Heart left ventricle (tissue), 16 donors: ENCODE measurements at regions not wholly inside any gene's neighbourhood (a gene's known extent, or its start where the extent isn't known, plus 50 kb on each side); places are given as distances from the start of the nearest gene placed in this dataset.
"Not testable (repeated sequence)": the region's sequence is repeated elsewhere in the genome, so short reads cannot be mapped to it uniquely, and the experiment has no call there.

Experiments
- ATAC-seq, 4 donors: fragments of 200-7000 bp; cut with Tn5 transposase; one replicate each; pipeline ENCODE4 v1.9.1; 2020 to 2022; ENCODE audit warnings: moderate library complexity in 4 of 4, mild to moderate bottlenecking in 3 of 4, moderate number of reproducible peaks in 1 of 4
- DNase-seq, 5 donors: peaks; one replicate each; pipeline ENCODE4 v3.0.0-alpha.2; 2020
- H3K27ac ChIP-seq, 12 donors: fragments of 200-600 bp; sonication (generic) in 4 of 12; one replicate each; pipeline versions ENCODE4 v1.5.0 to v1.8.0; 2016 to 2022; ENCODE audit warnings: mild to moderate bottlenecking in 2 of 12
- H3K27me3 ChIP-seq, 9 donors: fragments of 200-600 bp; sonication (generic) in 2 of 9; one replicate each; pipeline versions ENCODE4 v1.5.1 to v1.8.0; 2016 to 2022; ENCODE audit warnings: mild to moderate bottlenecking in 3 of 9
- H3K36me3 ChIP-seq, 9 donors: fragments of 200-600 bp; sonication (generic) in 2 of 9; one replicate each; pipeline versions ENCODE4 v1.5.0 to v1.8.0; 2018 to 2022; ENCODE audit warnings: mild to moderate bottlenecking in 2 of 9
- H3K4me1 ChIP-seq, 12 donors: fragments of 200-600 bp; sonication (generic) in 4 of 12; one replicate each; pipeline versions ENCODE4 v1.5.0 to v1.8.0; 2016 to 2022; ENCODE audit warnings: mild to moderate bottlenecking in 3 of 12
- H3K4me3 ChIP-seq, 12 donors: fragments of 200-600 bp; sonication (generic) in 4 of 12; one replicate each; pipeline versions ENCODE4 v1.5.0 to v1.8.0; 2017 to 2022; ENCODE audit warnings: mild to moderate bottlenecking in 9 of 12, moderate library complexity in 4 of 12
- H3K9me3 ChIP-seq, 12 donors: fragments of 200-600 bp; sonication (generic) in 4 of 12; one replicate each; pipeline versions ENCODE4 v1.5.0 to v1.8.0; 2016 to 2022; ENCODE audit warnings: mild to moderate bottlenecking in 1 of 12
- CTCF ChIP-seq, 12 donors: fragments of 200-600 bp; sonication (generic) in 4 of 12; IDR thresholded peaks; one replicate each; pipeline versions ENCODE4 v1.5.0 to v1.8.0; 2018 to 2022; ENCODE audit warnings: antibody characterized with exemption in 12 of 12, mild to moderate bottlenecking in 5 of 12
- POLR2A ChIP-seq, 2 donors: fragments of 450-650 bp; IDR thresholded peaks; one replicate each; pipeline ENCODE4 v1.6.1; 2017; ENCODE audit warnings: antibody characterized with exemption in 2 of 2, mild to moderate bottlenecking in 2 of 2, moderate library complexity in 2 of 2
- WGBS, 4 donors: extraction: QIAGEN DNeasy Blood & Tissue Kit in 2 of 4; methylation state at CpG; one replicate each; pipeline versions ENCODE4 v1.1.5 to v1.1.7; 2013 to 2018; 5-methylcytosine and 5-hydroxymethylcytosine counted together
- intact Hi-C, 10 donors: fragments of 100-400 bp; cut with DNase I; formaldehyde crosslinking; loops; one replicate each; pipeline versions ENCODE4 v1.11.1 to v1.14.2; 2022
- donor health status: ischemic (EF 13 %, LVEDD 7.1; RV severe dilation, severe dysfunction).
- donor health status: healthy with polysubstance abuse.
- donor health status: DM: no; HTN: yes; CAD: no.
- donor health status: DM: no; HTN: no; CAD: no.
- donor health status: ischemic (EF 25% LVEDD 6.9; RV normal size, moderate dysfunction).
- donor health status: ischemic (EF 25% LVEDD 5.7; RV mildly dilated, moderate dysfunction).
- donor health status: healthy.
- donor health status: DM: yes; HTN: yes; CAD: no.
- donor health status: ischemic (EF 35%, LVEDD 5.7; RV mildly dilated, moderate dysfunction).
- donor health status: nonischemic (EF 11% LVEDD 7.7; RV severe dilation, severe dysfunction).
- donor health status: DM: yes; HTN: yes; CAD: no.
- donor health status: PGD.
- donor health status: ischemic (EF 29% LVEDD 5.4; RV normal size, mild dysfunction).
- donor health status: nonischemic (EF 23%, LVEDD 6.1; RV moderate dilation, normal function).

GRCh38 chr5:163352531-163352930 is 84.9 kb upstream of the CCNG1 start:
- ATAC-seq (no peak), DNase-seq (no peak)
- Histone ChIP-seq H3K4me3 (no peak overlapping the region), H3K9me3 (no peaks in the 10 kb centered on the region), H3K27me3 (no peaks in the 10 kb centered on the region), H3K4me1 (peaks cover 0 to 15% (median 0%) of the 10 kb centered on the region in 12 donors), H3K27ac (no peak overlapping the region), H3K36me3 (no peaks in the 10 kb centered on the region)
- WGBS, 4 donors = 37 to 44% (median 42%) methylated on average over 1 of the region's 1 CpG
- intact Hi-C loops = no loop called here
- TF ChIP-seq POLR2A (IDR thresholded peaks at IDR 0.05) (no peak), CTCF (IDR thresholded peaks at IDR 0.05) (no peak)

- 88 to 95% (median 94%) methylated on average over 6 to 21 of the region's 21 CpGs for WGBS, 4 donors
- DNase-seq, H3K27ac ChIP-seq, ATAC-seq, H3K9me3 ChIP-seq, H3K4me3 ChIP-seq, H3K4me1 ChIP-seq, H3K27me3 ChIP-seq, intact Hi-C loops, H3K36me3 ChIP-seq: not testable (repeated sequence)
Observed at GRCh38 chr5:163355811-163356210, 81.6 kb upstream of the CCNG1 start.

- no peak overlapping the region for H3K4me3 ChIP-seq
- ATAC-seq (no peak), DNase-seq (no peak)
- H3K27ac ChIP-seq = no peak overlapping the region
- TF ChIP-seq CTCF (IDR thresholded peaks at IDR 0.05) (no peak), POLR2A (IDR thresholded peaks at IDR 0.05) (no peak)
- intact Hi-C loops = no loop called here
- peaks cover 0 to 4% (median 0%) of the 10 kb centered on the region in 12 donors for H3K4me1 ChIP-seq
- H3K36me3 ChIP-seq = no peaks in the 10 kb centered on the region
- WGBS, 4 donors = 42 to 50% (median 48%) methylated on average over 2 of the region's 2 CpGs
- no peaks in the 10 kb centered on the region for H3K27me3 ChIP-seq
- H3K9me3 ChIP-seq = no peaks in the 10 kb centered on the region
Observed at GRCh38 chr5:163357636-163358035, 79.8 kb upstream of the CCNG1 start.

- TF ChIP-seq CTCF (IDR thresholded peaks at IDR 0.05) (no peak), POLR2A (IDR thresholded peaks at IDR 0.05) (no peak)
- 44 to 77% (median 58%) methylated on average over 3 of the region's 3 CpGs for WGBS, 4 donors
- no peaks in the 10 kb centered on the region for H3K27me3 ChIP-seq
- no peaks in the 10 kb centered on the region for H3K9me3 ChIP-seq
- DNase-seq = no peak
- H3K27ac ChIP-seq = peak overlapping the region in 1 of 12 donors; percentile 25
- ATAC-seq = no peak
- no peaks in the 10 kb centered on the region for H3K36me3 ChIP-seq
- no peak overlapping the region for H3K4me3 ChIP-seq
- intact Hi-C loops = no loop called here
- no peaks in the 10 kb centered on the region for H3K4me1 ChIP-seq
Observed at GRCh38 chr5:163360656-163361055, 76.7 kb upstream of the CCNG1 start.

GRCh38 chr5:163361450-163361849 is 75.9 kb upstream of the CCNG1 start:
- Histone ChIP-seq H3K27me3 (no peaks in the 10 kb centered on the region), H3K4me3 (no peak overlapping the region), H3K9me3 (no peaks in the 10 kb centered on the region), H3K27ac (peak overlapping the region in 1 of 12 donors; percentile 25), H3K36me3 (no peaks in the 10 kb centered on the region), H3K4me1 (no peaks in the 10 kb centered on the region)
- TF ChIP-seq POLR2A (IDR thresholded peaks at IDR 0.05) = no peak
- no peak for TF ChIP-seq CTCF (IDR thresholded peaks at IDR 0.05)
- ATAC-seq = no peak
- intact Hi-C loops = no loop called here
- WGBS, 4 donors = 78 to 95% (median 90%) methylated on average over 1 of the region's 1 CpG
- no peak for DNase-seq
